Activated T-cell treated with anti-CD3 and anti-CD28 coated beads, Interleukin-2, amount 50 U/mL, for 72 hours (primary cell): ENCODE measurements at regions not wholly inside any gene's neighbourhood (a gene's known extent, or its start where the extent isn't known, plus 50 kb on each side); places are given as distances from the start of the nearest gene placed in this dataset.

Experiments used
- ATAC-seq, 2 donors: fragments of 150-1000 bp; cut with Tn5 transposase; replicated peaks in 1 of 2; 2 replicates each; pipeline ENCODE4 v1.10.0; 2021; ENCODE audit warnings: moderate library complexity in 2 of 2, mild to moderate bottlenecking in 1 of 2
- DNase-seq, 2 donors: peaks; one replicate each; pipeline ENCODE4 v3.0.0; 2021 to 2022; ENCODE audit warnings: mixed read lengths in 1 of 2
- H3K27ac Mint-ChIP-seq: one replicate; pipeline ENCODE4 v1.8.0; 2022; ENCODE audit warnings: mild to moderate bottlenecking, moderate library complexity, mixed read lengths
- H3K27me3 Mint-ChIP-seq: one replicate; pipeline ENCODE4 v1.8.0; 2022; ENCODE audit warnings: low read depth, mixed read lengths
- H3K36me3 Mint-ChIP-seq, 2 donors: one replicate each; pipeline ENCODE4 v1.8.0; 2022; ENCODE audit warnings: mixed read lengths in 2 of 2, mild to moderate bottlenecking in 1 of 2; ENCODE audit not compliant: insufficient read depth in 2 of 2
- H3K4me1 Mint-ChIP-seq: one replicate; pipeline ENCODE4 v1.8.0; 2022; ENCODE audit warnings: low read depth, mixed read lengths
- H3K4me3 Mint-ChIP-seq, 2 donors: one replicate each; pipeline ENCODE4 v1.8.0; 2022; ENCODE audit warnings: mild to moderate bottlenecking in 2 of 2, mixed read lengths in 2 of 2, moderate library complexity in 2 of 2
- H3K9me3 Mint-ChIP-seq, 2 donors: one replicate each; pipeline ENCODE4 v1.8.0; 2022; ENCODE audit warnings: mixed read lengths in 2 of 2

- Mint-ChIP-seq H3K27me3 (no peaks in the 10 kb centered on the region), H3K4me1 (no peaks in the 10 kb centered on the region), H3K36me3 (no peaks in the 10 kb centered on the region), H3K9me3 (peaks cover 6 to 10% of the 10 kb centered on the region in 2 donors), H3K27ac (no peak overlapping the region), H3K4me3 (no peak overlapping the region)
- DNase-seq (no peak), ATAC-seq (no peak)
These were observed 912.8 kb downstream of the GALC start for GRCh38 chr14:87080146-87080545.

GRCh38 chr14:87079416-87079815 lies 913.6 kb downstream of the GALC start:
- no peak overlapping the region for H3K27ac Mint-ChIP-seq
- no peak for ATAC-seq
- H3K27me3 Mint-ChIP-seq: no peaks in the 10 kb centered on the region
- no peak for DNase-seq
- H3K9me3 Mint-ChIP-seq: peaks cover 6 to 10% of the 10 kb centered on the region in 2 donors
- no peak overlapping the region for H3K4me3 Mint-ChIP-seq
- H3K4me1 Mint-ChIP-seq: no peaks in the 10 kb centered on the region
- no peaks in the 10 kb centered on the region for H3K36me3 Mint-ChIP-seq

GRCh38 chr14:87076922-87077321 lies 916.1 kb downstream of the GALC start:
- no peaks in the 10 kb centered on the region for H3K27me3 Mint-ChIP-seq
- no peak overlapping the region for H3K27ac Mint-ChIP-seq
- H3K4me3 Mint-ChIP-seq: no peak overlapping the region
- no peaks in the 10 kb centered on the region for H3K4me1 Mint-ChIP-seq
- no peak for ATAC-seq
- H3K9me3 Mint-ChIP-seq: peaks cover 0 to 8% of the 10 kb centered on the region in 2 donors
- DNase-seq: no peak
- no peaks in the 10 kb centered on the region for H3K36me3 Mint-ChIP-seq

GRCh38 chr14:87076146-87076545 lies 916.8 kb downstream of the GALC start:
- DNase-seq (no peak), ATAC-seq (no peak)
- Mint-ChIP-seq H3K36me3 (no peaks in the 10 kb centered on the region), H3K4me1 (no peaks in the 10 kb centered on the region), H3K4me3 (no peak overlapping the region), H3K9me3 (peaks cover 0 to 8% of the 10 kb centered on the region in 2 donors), H3K27me3 (no peaks in the 10 kb centered on the region), H3K27ac (no peak overlapping the region)

GRCh38 chr14:87073880-87074570 lies 919.0 kb downstream of the GALC start:
- Mint-ChIP-seq H3K27ac (no peak overlapping the region), H3K27me3 (no peaks in the 10 kb centered on the region), H3K9me3 (peaks cover 0 to 8% of the 10 kb centered on the region in 2 donors), H3K36me3 (no peaks in the 10 kb centered on the region), H3K4me3 (no peak overlapping the region), H3K4me1 (no peaks in the 10 kb centered on the region)
- ATAC-seq: no peak
- DNase-seq: no peak

GRCh38 chr14:87067591-87067990 lies 925.4 kb downstream of the GALC start:
- ATAC-seq (no peak), DNase-seq (no peak)
- Mint-ChIP-seq H3K9me3 (peaks cover 0 to 2% of the 10 kb centered on the region in 2 donors), H3K27ac (no peak overlapping the region), H3K4me3 (no peak overlapping the region), H3K27me3 (no peaks in the 10 kb centered on the region), H3K4me1 (no peaks in the 10 kb centered on the region), H3K36me3 (no peaks in the 10 kb centered on the region)

- Mint-ChIP-seq H3K9me3 (peaks cover 0 to 2% of the 10 kb centered on the region in 2 donors), H3K27ac (no peak overlapping the region), H3K4me3 (no peak overlapping the region), H3K4me1 (no peaks in the 10 kb centered on the region), H3K27me3 (no peaks in the 10 kb centered on the region), H3K36me3 (no peaks in the 10 kb centered on the region)
- ATAC-seq (no peak), DNase-seq (no peak)
These were observed 925.9 kb downstream of the GALC start for GRCh38 chr14:87067061-87067460.

GRCh38 chr14:87066221-87066817 lies 926.7 kb downstream of the GALC start:
- Mint-ChIP-seq H3K36me3 (no peaks in the 10 kb centered on the region), H3K4me1 (no peaks in the 10 kb centered on the region)
- no peak for ATAC-seq

GRCh38 chr14:87065366-87065765 lies 927.6 kb downstream of the GALC start:
- Mint-ChIP-seq H3K27me3 (no peaks in the 10 kb centered on the region), H3K4me1 (no peaks in the 10 kb centered on the region), H3K4me3 (no peak overlapping the region), H3K9me3 (peaks cover 0 to 2% of the 10 kb centered on the region in 2 donors), H3K27ac (no peak overlapping the region), H3K36me3 (no peaks in the 10 kb centered on the region)
- DNase-seq (no peak), ATAC-seq (no peak)

More at GRCh38 chr14:87066221-87066817, 926.7 kb downstream of the GALC start:
- Mint-ChIP-seq H3K9me3 (peaks cover 0 to 2% of the 10 kb centered on the region in 2 donors), H3K4me3 (no peak overlapping the region), H3K27me3 (no peaks in the 10 kb centered on the region), H3K27ac (no peak overlapping the region)
- no peak for DNase-seq

- Mint-ChIP-seq H3K27ac (no peak overlapping the region), H3K4me1 (no peaks in the 10 kb centered on the region), H3K36me3 (no peaks in the 10 kb centered on the region), H3K27me3 (no peaks in the 10 kb centered on the region), H3K9me3 (peaks cover 0 to 2% of the 10 kb centered on the region in 2 donors), H3K4me3 (no peak overlapping the region)
- DNase-seq: no peak
- ATAC-seq: no peak
These were observed 929.8 kb downstream of the GALC start for GRCh38 chr14:87063181-87063580.

GRCh38 chr14:87060405-87060804 lies 932.6 kb downstream of the GALC start:
- no peaks in the 10 kb centered on the region for H3K4me1 Mint-ChIP-seq
- H3K36me3 Mint-ChIP-seq: no peaks in the 10 kb centered on the region
- H3K9me3 Mint-ChIP-seq: peaks cover 0 to 4% of the 10 kb centered on the region in 2 donors
- no peak overlapping the region for H3K4me3 Mint-ChIP-seq
- H3K27me3 Mint-ChIP-seq: no peaks in the 10 kb centered on the region
- no peak overlapping the region for H3K27ac Mint-ChIP-seq
- DNase-seq (no peak), ATAC-seq (no peak)

- no peak for ATAC-seq
- DNase-seq: no peak
- Mint-ChIP-seq H3K4me1 (no peaks in the 10 kb centered on the region), H3K27ac (no peak overlapping the region), H3K27me3 (no peaks in the 10 kb centered on the region), H3K36me3 (no peaks in the 10 kb centered on the region), H3K4me3 (no peak overlapping the region), H3K9me3 (peaks cover 0 to 2% of the 10 kb centered on the region in 2 donors)
These were observed 933.7 kb downstream of the GALC start for GRCh38 chr14:87059060-87059839.

- H3K27me3 Mint-ChIP-seq: no peaks in the 10 kb centered on the region
- H3K4me1 Mint-ChIP-seq: no peaks in the 10 kb centered on the region
- ATAC-seq (no peak), DNase-seq (no peak)
- no peak overlapping the region for H3K4me3 Mint-ChIP-seq
- H3K9me3 Mint-ChIP-seq: peaks cover 0 to 2% of the 10 kb centered on the region in 2 donors
- no peaks in the 10 kb centered on the region for H3K36me3 Mint-ChIP-seq
- H3K27ac Mint-ChIP-seq: no peak overlapping the region
These were observed 938.0 kb downstream of the GALC start for GRCh38 chr14:87055007-87055406.
